Hepatocyte (in vitro differentiated cells): ENCODE measurements at regions not wholly inside any gene's neighbourhood (a gene's known extent, or its start where the extent isn't known, plus 50 kb on each side); places are given as distances from the start of the nearest gene placed in this dataset.

Experiments
- DNase-seq: peaks from one replicate; pipeline ENCODE4 v3.0.0-alpha.2; 2016; ENCODE audit warnings: low spot score
- H2AFZ ChIP-seq: fragments of 200-600 bp; sonication (generic); 2 replicates; pipeline ENCODE4 v1.6.0; 2016; ENCODE audit warnings: antibody characterized with exemption, mild to moderate bottlenecking
- H3K27ac ChIP-seq: fragments of 200-600 bp; sonication (generic); 2 replicates; pipeline ENCODE4 v1.5.1; 2016; ENCODE audit warnings: mild to moderate bottlenecking
- H3K27me3 ChIP-seq: fragments of 200-600 bp; sonication (generic); 2 replicates; pipeline ENCODE4 v1.6.1; 2016
- H3K36me3 ChIP-seq: fragments of 200-600 bp; sonication (generic); replicated peaks from 2 replicates; pipeline ENCODE4 v1.5.1; 2016; ENCODE audit warnings: low read depth; ENCODE audit not compliant: insufficient read depth
- H3K4me1 ChIP-seq: fragments of 200-600 bp; sonication (generic); 2 replicates; pipeline ENCODE4 v1.5.1; 2016; ENCODE audit warnings: mild to moderate bottlenecking, moderate library complexity; ENCODE audit not compliant: insufficient read depth
- H3K4me2 ChIP-seq: fragments of 200-600 bp; sonication (generic); 2 replicates; pipeline ENCODE4 v1.6.0; 2016
- H3K4me3 ChIP-seq: fragments of 200-600 bp; sonication (generic); 2 replicates; pipeline ENCODE4 v1.5.1; 2016; ENCODE audit warnings: mild to moderate bottlenecking
- H3K79me2 ChIP-seq: fragments of 200-600 bp; sonication (generic); 2 replicates; pipeline ENCODE4 v1.6.0; 2017; ENCODE audit warnings: mild to moderate bottlenecking
- H3K9me2 ChIP-seq: fragments of 200-600 bp; sonication (generic); replicated peaks from 2 replicates; pipeline ENCODE4 v1.6.0; 2017; ENCODE audit warnings: mild to moderate bottlenecking; ENCODE audit not compliant: insufficient read depth
- H3K9me3 ChIP-seq: fragments of 200-600 bp; sonication (generic); 2 replicates; pipeline ENCODE4 v1.5.1; 2016; ENCODE audit warnings: low read depth, mild to moderate bottlenecking
- H4K20me1 ChIP-seq: fragments of 200-600 bp; sonication (generic); 2 replicates; pipeline ENCODE4 v1.6.0; 2016; ENCODE audit warnings: mild to moderate bottlenecking; ENCODE audit not compliant: insufficient read depth, poor library complexity, severe bottlenecking
- CTCF ChIP-seq: fragments of 200-600 bp; sonication (generic); IDR thresholded peaks from 2 replicates; pipeline ENCODE4 v1.5.1; 2016; ENCODE audit warnings: antibody characterized with exemption, mild to moderate bottlenecking; ENCODE audit not compliant: poor library complexity
- EZH2 ChIP-seq: fragments of 200-600 bp; sonication (generic); IDR thresholded peaks from 2 replicates; pipeline ENCODE4 v1.6.1; 2016; ENCODE audit warnings: antibody characterized with exemption, mild to moderate bottlenecking, borderline replicate concordance
- EZH2phosphoT487 ChIP-seq: fragments of 200-600 bp; sonication (generic); IDR thresholded peaks from one replicate; pipeline ENCODE4 v1.6.1; 2018; ENCODE audit warnings: antibody characterized with exemption, mild to moderate bottlenecking, low read depth, moderate library complexity; ENCODE audit not compliant: unreplicated experiment, severe bottlenecking
- WGBS: methylation state at CpG from one replicate; pipeline ENCODE4 v1.1.6; 2016; ENCODE audit warnings: low lambda C conversion rate; ENCODE audit errors: missing lambda C conversion rate; 5-methylcytosine and 5-hydroxymethylcytosine counted together

GRCh38 chr2:105597011-105597805 lies 147.5 kb upstream of the NCK2 start:
- Histone ChIP-seq H3K79me2 (no peaks in the 10 kb centered on the region), H2AFZ (no peak overlapping the region), H3K27me3 (no peaks in the 10 kb centered on the region), H3K4me2 (no peak overlapping the region), H3K27ac (no peak overlapping the region), H3K4me3 (no peak overlapping the region), H3K9me3 (no peaks in the 10 kb centered on the region), H3K36me3 (no peaks in the 10 kb centered on the region), H3K4me1 (no peaks in the 10 kb centered on the region), H4K20me1 (no peaks in the 10 kb centered on the region), H3K9me2 (no peaks in the 10 kb centered on the region)
- TF ChIP-seq EZH2 = no peak
- no peak for TF ChIP-seq EZH2phosphoT487
- WGBS = 91% methylated on average over 15 of the region's 15 CpGs
- DNase-seq = no peak

GRCh38 chr2:105596411-105596921 lies 148.2 kb upstream of the NCK2 start:
- Histone ChIP-seq H3K4me2 (no peak overlapping the region), H3K4me3 (no peak overlapping the region), H3K79me2 (no peaks in the 10 kb centered on the region), H2AFZ (no peak overlapping the region), H3K36me3 (no peaks in the 10 kb centered on the region), H3K4me1 (no peaks in the 10 kb centered on the region), H4K20me1 (no peaks in the 10 kb centered on the region), H3K9me3 (no peaks in the 10 kb centered on the region), H3K27ac (no peak overlapping the region), H3K27me3 (no peaks in the 10 kb centered on the region), H3K9me2 (no peaks in the 10 kb centered on the region)
- DNase-seq = no peak
- 92% methylated on average over 6 of the region's 6 CpGs for WGBS
- TF ChIP-seq EZH2phosphoT487 (no peak), EZH2 (no peak), CTCF (no peak)

GRCh38 chr2:105595536-105595935 lies 149.2 kb upstream of the NCK2 start:
- Histone ChIP-seq H3K4me2 (no peak overlapping the region), H3K27ac (peak overlapping the region; percentile 47), H3K4me1 (no peaks in the 10 kb centered on the region), H3K79me2 (no peaks in the 10 kb centered on the region), H3K9me2 (no peaks in the 10 kb centered on the region), H3K9me3 (no peaks in the 10 kb centered on the region), H3K27me3 (no peaks in the 10 kb centered on the region), H4K20me1 (no peaks in the 10 kb centered on the region), H2AFZ (no peak overlapping the region), H3K36me3 (no peaks in the 10 kb centered on the region), H3K4me3 (no peak overlapping the region)
- DNase-seq = peak; percentile 47
- 52% methylated on average over 8 of the region's 8 CpGs for WGBS
- TF ChIP-seq CTCF = no peak
- TF ChIP-seq EZH2 = no peak
- TF ChIP-seq EZH2phosphoT487 = no peak

GRCh38 chr2:105593221-105593967 lies 151.3 kb upstream of the NCK2 start:
- no peaks in the 10 kb centered on the region for H3K27me3 ChIP-seq
- H3K27ac ChIP-seq = no peak overlapping the region
- TF ChIP-seq EZH2phosphoT487 (no peak), EZH2 (no peak), CTCF (no peak)

More at GRCh38 chr2:105593221-105593967, 151.3 kb upstream of the NCK2 start:
- DNase-seq = no peak
- Histone ChIP-seq H3K9me2 (no peaks in the 10 kb centered on the region), H2AFZ (no peak overlapping the region), H4K20me1 (no peaks in the 10 kb centered on the region), H3K4me1 (no peaks in the 10 kb centered on the region), H3K9me3 (no peaks in the 10 kb centered on the region), H3K4me3 (no peak overlapping the region), H3K4me2 (no peak overlapping the region), H3K36me3 (no peaks in the 10 kb centered on the region), H3K79me2 (no peaks in the 10 kb centered on the region)
- WGBS = 79% methylated on average over 11 of the region's 11 CpGs
